ENCODE measurements at regions not wholly inside any gene's neighbourhood (a gene's known extent, or its start where the extent isn't known, plus 50 kb on each side); places are given as distances from the start of the nearest gene placed in this dataset.

GRCh38 chr1:64318428-64318827 is 115.0 kb downstream of the UBE2U start:
- peaks cover 4% of the 10 kb centered on the region; the same call in 1 of the 2 replicates for H3K4me1 ChIP-seq (ENCODE audit: insufficient read depth, low read length)
- no peaks in the 10 kb centered on the region for H3K27me3 ChIP-seq (ENCODE audit: insufficient read depth, low read length)
- no peak overlapping the region for H3K27ac ChIP-seq (ENCODE audit: low read depth, low read length)
- no peaks in the 10 kb centered on the region for H3K9me3 ChIP-seq (ENCODE audit: insufficient read depth, low read depth, low read length)
- no peak overlapping the region for H3K4me3 ChIP-seq (ENCODE audit: low read length)
- 100% methylated on average over 2 of the region's 3 CpGs for WGBS
- no peak overlapping the region for H3K9ac ChIP-seq (ENCODE audit: low read depth, low read length)
- H3K36me3 ChIP-seq (ENCODE audit: insufficient read depth, low read length) = no peaks in the 10 kb centered on the region

GRCh38 chr1:64320007-64320406 is 116.6 kb downstream of the UBE2U start:
- Histone ChIP-seq H3K9ac (ENCODE audit: low read depth, low read length) (no peak overlapping the region), H3K4me1 (ENCODE audit: insufficient read depth, low read length) (no peaks in the 10 kb centered on the region), H3K27ac (ENCODE audit: low read depth, low read length) (no peak overlapping the region), H3K9me3 (ENCODE audit: insufficient read depth, low read depth, low read length) (no peaks in the 10 kb centered on the region), H3K27me3 (ENCODE audit: insufficient read depth, low read length) (no peaks in the 10 kb centered on the region), H3K36me3 (ENCODE audit: insufficient read depth, low read length) (no peaks in the 10 kb centered on the region), H3K4me3 (ENCODE audit: low read length) (no peak overlapping the region)
- WGBS = 95% methylated on average over 4 of the region's 4 CpGs

GRCh38 chr1:64320470-64320869 is 117.0 kb downstream of the UBE2U start:
- Histone ChIP-seq H3K27ac (ENCODE audit: low read depth, low read length) (no peak overlapping the region), H3K9me3 (ENCODE audit: insufficient read depth, low read depth, low read length) (no peaks in the 10 kb centered on the region), H3K27me3 (ENCODE audit: insufficient read depth, low read length) (no peaks in the 10 kb centered on the region), H3K4me3 (ENCODE audit: low read length) (no peak overlapping the region), H3K36me3 (ENCODE audit: insufficient read depth, low read length) (no peaks in the 10 kb centered on the region), H3K4me1 (ENCODE audit: insufficient read depth, low read length) (no peaks in the 10 kb centered on the region), H3K9ac (ENCODE audit: low read depth, low read length) (no peak overlapping the region)
- 60% methylated on average over 4 of the region's 4 CpGs for WGBS

- H3K4me3 ChIP-seq (ENCODE audit: low read length) = no peak overlapping the region
Measured at GRCh38 chr1:64320922-64321614, 117.6 kb downstream of the UBE2U start.

GRCh38 chr1:64323054-64323453 is 119.6 kb downstream of the UBE2U start:
- WGBS = 91% methylated on average over 4 of the region's 4 CpGs
- H3K27ac ChIP-seq (ENCODE audit: low read depth, low read length) = no peak overlapping the region

More at GRCh38 chr1:64320922-64321614, 117.6 kb downstream of the UBE2U start:
- H3K27me3 ChIP-seq (ENCODE audit: insufficient read depth, low read length) = no peaks in the 10 kb centered on the region
- no peaks in the 10 kb centered on the region for H3K4me1 ChIP-seq (ENCODE audit: insufficient read depth, low read length)
- no peaks in the 10 kb centered on the region for H3K9me3 ChIP-seq (ENCODE audit: insufficient read depth, low read depth, low read length)
- H3K27ac ChIP-seq (ENCODE audit: low read depth, low read length) = no peak overlapping the region
- 91% methylated on average over 11 of the region's 11 CpGs for WGBS
- H3K9ac ChIP-seq (ENCODE audit: low read depth, low read length) = no peak overlapping the region
- H3K36me3 ChIP-seq (ENCODE audit: insufficient read depth, low read length) = no peaks in the 10 kb centered on the region

GRCh38 chr1:64323882-64324281 is 120.5 kb downstream of the UBE2U start:
- 93% methylated on average over 4 of the region's 4 CpGs for WGBS
- Histone ChIP-seq H3K9ac (ENCODE audit: low read depth, low read length) (no peak overlapping the region), H3K4me1 (ENCODE audit: insufficient read depth, low read length) (peaks cover 2% of the 10 kb centered on the region; the same call in 1 of the 2 replicates), H3K4me3 (ENCODE audit: low read length) (no peak overlapping the region), H3K27me3 (ENCODE audit: insufficient read depth, low read length) (no peaks in the 10 kb centered on the region), H3K9me3 (ENCODE audit: insufficient read depth, low read depth, low read length) (no peaks in the 10 kb centered on the region), H3K36me3 (ENCODE audit: insufficient read depth, low read length) (no peaks in the 10 kb centered on the region), H3K27ac (ENCODE audit: low read depth, low read length) (no peak overlapping the region)

More at GRCh38 chr1:64323054-64323453, 119.6 kb downstream of the UBE2U start:
- Histone ChIP-seq H3K27me3 (ENCODE audit: insufficient read depth, low read length) (no peaks in the 10 kb centered on the region), H3K36me3 (ENCODE audit: insufficient read depth, low read length) (no peaks in the 10 kb centered on the region), H3K9me3 (ENCODE audit: insufficient read depth, low read depth, low read length) (no peaks in the 10 kb centered on the region), H3K9ac (ENCODE audit: low read depth, low read length) (no peak overlapping the region), H3K4me3 (ENCODE audit: low read length) (no peak overlapping the region), H3K4me1 (ENCODE audit: insufficient read depth, low read length) (no peaks in the 10 kb centered on the region)

GRCh38 chr1:64325856-64326255 is 122.4 kb downstream of the UBE2U start:
- no peaks in the 10 kb centered on the region for H3K9me3 ChIP-seq (ENCODE audit: insufficient read depth, low read depth, low read length)
- 95% methylated on average over 5 of the region's 5 CpGs for WGBS
- H3K4me3 ChIP-seq (ENCODE audit: low read length) = no peak overlapping the region
- H3K4me1 ChIP-seq (ENCODE audit: insufficient read depth, low read length) = peaks cover 6% of the 10 kb centered on the region; the same call in 1 of the 2 replicates
- H3K9ac ChIP-seq (ENCODE audit: low read depth, low read length) = no peak overlapping the region
- H3K36me3 ChIP-seq (ENCODE audit: insufficient read depth, low read length) = no peaks in the 10 kb centered on the region
- H3K27me3 ChIP-seq (ENCODE audit: insufficient read depth, low read length) = no peaks in the 10 kb centered on the region
- no peak overlapping the region for H3K27ac ChIP-seq (ENCODE audit: low read depth, low read length)

GRCh38 chr1:64327119-64327518 is 123.7 kb downstream of the UBE2U start:
- no peak overlapping the region for H3K9ac ChIP-seq (ENCODE audit: low read depth, low read length)
- H3K27ac ChIP-seq (ENCODE audit: low read depth, low read length) = no peak overlapping the region
- 97% methylated on average over 2 of the region's 2 CpGs for WGBS

GRCh38 chr1:64328193-64328592 is 124.8 kb downstream of the UBE2U start:
- H3K4me3 ChIP-seq (ENCODE audit: low read length) = no peak overlapping the region
- H3K27me3 ChIP-seq (ENCODE audit: insufficient read depth, low read length) = no peaks in the 10 kb centered on the region
- no peak overlapping the region for H3K9ac ChIP-seq (ENCODE audit: low read depth, low read length)
- no peaks in the 10 kb centered on the region for H3K9me3 ChIP-seq (ENCODE audit: insufficient read depth, low read depth, low read length)
- H3K4me1 ChIP-seq (ENCODE audit: insufficient read depth, low read length) = peaks cover 6% of the 10 kb centered on the region; the same call in 1 of the 2 replicates
- no peaks in the 10 kb centered on the region for H3K36me3 ChIP-seq (ENCODE audit: insufficient read depth, low read length)
- 85% methylated on average over 3 of the region's 3 CpGs for WGBS
- no peak overlapping the region for H3K27ac ChIP-seq (ENCODE audit: low read depth, low read length)

More at GRCh38 chr1:64327119-64327518, 123.7 kb downstream of the UBE2U start:
- no peaks in the 10 kb centered on the region for H3K36me3 ChIP-seq (ENCODE audit: insufficient read depth, low read length)
- no peak overlapping the region for H3K4me3 ChIP-seq (ENCODE audit: low read length)
- H3K4me1 ChIP-seq (ENCODE audit: insufficient read depth, low read length) = peaks cover 6% of the 10 kb centered on the region; the same call in 1 of the 2 replicates
- H3K27me3 ChIP-seq (ENCODE audit: insufficient read depth, low read length) = no peaks in the 10 kb centered on the region
- no peaks in the 10 kb centered on the region for H3K9me3 ChIP-seq (ENCODE audit: insufficient read depth, low read depth, low read length)

GRCh38 chr1:64330839-64331238 is 127.4 kb downstream of the UBE2U start:
- Histone ChIP-seq H3K27ac (ENCODE audit: low read depth, low read length) (no peak overlapping the region), H3K4me1 (ENCODE audit: insufficient read depth, low read length) (peaks cover 6% of the 10 kb centered on the region; the same call in 1 of the 2 replicates), H3K4me3 (ENCODE audit: low read length) (no peak overlapping the region), H3K9me3 (ENCODE audit: insufficient read depth, low read depth, low read length) (no peaks in the 10 kb centered on the region), H3K9ac (ENCODE audit: low read depth, low read length) (no peak overlapping the region), H3K27me3 (ENCODE audit: insufficient read depth, low read length) (no peaks in the 10 kb centered on the region), H3K36me3 (ENCODE audit: insufficient read depth, low read length) (no peaks in the 10 kb centered on the region)
- 75% methylated on average over 3 of the region's 4 CpGs for WGBS

- Histone ChIP-seq H3K27ac (ENCODE audit: low read depth, low read length) (no peak overlapping the region), H3K27me3 (ENCODE audit: insufficient read depth, low read length) (no peaks in the 10 kb centered on the region), H3K9ac (ENCODE audit: low read depth, low read length) (no peak overlapping the region), H3K9me3 (ENCODE audit: insufficient read depth, low read depth, low read length) (no peaks in the 10 kb centered on the region), H3K4me3 (ENCODE audit: low read length) (no peak overlapping the region), H3K4me1 (ENCODE audit: insufficient read depth, low read length) (no peaks in the 10 kb centered on the region), H3K36me3 (ENCODE audit: insufficient read depth, low read length) (no peaks in the 10 kb centered on the region)
- 79% methylated on average over 4 of the region's 4 CpGs for whole genome bisulfite sequencing
Measured at GRCh38 chr1:64335636-64336035, 132.2 kb downstream of the UBE2U start.
